ENCODE measurements at regions not wholly inside any gene's neighbourhood (a gene's known extent, or its start where the extent isn't known, plus 50 kb on each side); places are given as distances from the start of the nearest gene placed in this dataset.

GRCh38 chr14:65282896-65283253, 129.7 kb upstream of the FUT8 start:
- peak overlapping the region; percentile 40 for H2BK120ac ChIP-seq (ENCODE audit: low read depth, low read length)
- H3K36me3 ChIP-seq (ENCODE audit: control insufficient read depth, insufficient read depth, low read length): no peaks in the 10 kb centered on the region
- no peaks in the 10 kb centered on the region for H3K79me1 ChIP-seq (ENCODE audit: low read depth in 1 of 2, low read length in 2 of 2)
- H3K4me3 ChIP-seq (ENCODE audit: insufficient read depth, low read depth, low read length): no peak overlapping the region
- no peak overlapping the region; the same call in 1 of the 2 replicates for H3K18ac ChIP-seq (ENCODE audit: low read depth, low read length)
- H4K5ac ChIP-seq (ENCODE audit: low read depth, low read length): no peak overlapping the region; the same call in 1 of the 2 replicates
- H3K27ac ChIP-seq (ENCODE audit: insufficient read depth, low read length): no peak overlapping the region
- H3K4ac ChIP-seq (ENCODE audit: low read depth, low read length): peak overlapping the region; percentile 89; the same call in 1 of the 2 replicates
- peaks cover 7% of the 10 kb centered on the region for H3K4me1 ChIP-seq (ENCODE audit: control insufficient read depth, insufficient read depth, low read length)
- H3K23ac ChIP-seq (ENCODE audit: low read depth, low read length): no peak overlapping the region
- peaks cover 8% of the 10 kb centered on the region; the same call in 1 of the 2 replicates for H3K9me1 ChIP-seq (ENCODE audit: insufficient read depth, low read length)
- peak overlapping the region; percentile 34; the same call in 1 of the 2 replicates for H3K4me2 ChIP-seq (ENCODE audit: low read depth, low read length)
- no peak overlapping the region for H2AK9ac ChIP-seq (replicated peaks; ENCODE audit: low read depth, low read length, poor library complexity)
- peak overlapping the region; percentile 92 for H3K14ac ChIP-seq (replicated peaks; ENCODE audit: low read depth, low read length)
- POLR2A ChIA-PET (ENCODE audit: unreplicated experiment): no interaction called here
- peak overlapping the region; percentile 52 for H2BK20ac ChIP-seq (ENCODE audit: low read depth, low read length)
- DNase-seq: no peak
- no TSS peak for BruUV-seq (replicated peaks)
- dilution Hi-C loops (cut with HindIII; ENCODE audit: low sequenced_read_pairs, unreplicated experiment) (no loop called here), in situ Hi-C loops (cut with MboI; ENCODE audit: low sequenced_read_pairs) (no loop called here), intact Hi-C loops (cut with micrococcal nuclease) (loop anchor here (2.0 kb wide), 1 partner anchor 130 kb away; the partner anchor contains the start of gene FUT8)
- H3K56ac ChIP-seq (ENCODE audit: extremely low read depth, insufficient read depth, low read length): no peak overlapping the region
- H3K9me3 ChIP-seq (ENCODE audit: control insufficient read depth, insufficient read depth, low read length): no peaks in the 10 kb centered on the region
- H4K20me1 ChIP-seq (ENCODE audit: insufficient read depth, low read length): no peaks in the 10 kb centered on the region
- TF ChIP-seq ELK1 (IDR thresholded peaks at IDR 0.05; ENCODE audit: borderline replicate concordance, low read depth, low read length) (no peak), CHD1 (IDR thresholded peaks at IDR 0.05; ENCODE audit: low read depth, low read length) (no peak), NFE2L2 (IDR thresholded peaks at IDR 0.05; ENCODE audit: low read depth, low read length) (no peak), POLR2A (IDR thresholded peaks at IDR 0.05; ENCODE audit: low read depth, low read length) (no peak), BHLHE40 (IDR thresholded peaks at IDR 0.05; ENCODE audit: low read depth, low read length) (no peak)
- no peaks in the 10 kb centered on the region for H3K27me3 ChIP-seq (ENCODE audit: control insufficient read depth, insufficient read depth, low read length)
- H4K91ac ChIP-seq (ENCODE audit: insufficient read depth, low read depth, low read length): peak overlapping the region; percentile 32; the same call in 1 of the 2 replicates
- 100% methylated on average over 1 of the region's 3 CpGs; no CpG with 5 or more reads in 1 of the 2 experiments for WGBS, 2 experiments (ENCODE audit: extremely low coverage in 2 of 2, insufficient read length in 1 of 2)
- H2AFZ ChIP-seq (replicated peaks; ENCODE audit: low read length, poor library complexity): peak overlapping the region; percentile 92
- 0 out of 3 replicates have a peak overlapping the region, but pooled peaks have one; percentile 73 for H2BK15ac ChIP-seq (ENCODE audit: low read depth, low read length)
- H2BK5ac ChIP-seq (ENCODE audit: low read depth, low read length, poor library complexity, severe bottlenecking): peak overlapping the region; percentile 32
- CTCF ChIA-PET: interaction anchor here (0.6 to 1.1 kb wide), 3 partner anchors 21 to 129 kb away, joined by 3 read pairs; no protein-coding TSS in a partner anchor
- peak overlapping the region; percentile 3 to 86; a peak in 3 of 4 replicates for H4K8ac ChIP-seq (ENCODE audit: low read depth in 2 of 2, low read length in 2 of 2)
- no peak overlapping the region for H3K9ac ChIP-seq (ENCODE audit: low read depth, low read length)
- peak overlapping the region; percentile 53 for H2AK5ac ChIP-seq (ENCODE audit: low read depth, low read length)
- peak; percentile 35; the same call in 1 of the 2 replicates for ATAC-seq (ENCODE audit: low read depth)

Measured in IMR-90 (cell line).